Endothelial cell of umbilical vein (primary cell): ENCODE measurements at regions not wholly inside any gene's neighbourhood (a gene's known extent, or its start where the extent isn't known, plus 50 kb on each side); places are given as distances from the start of the nearest gene placed in this dataset.

ENCODE experiments used
- BruUV-seq: library from RNA; stranded (reverse); fragments of 400-500 nt; replicated peaks from 2 replicates; lab custom pipeline; 2021; lab: Mats Ljungman, UMichigan
- CTCF ChIA-PET: fragments of 300-600, 350-600 bp; sonication (Branson Sonifier 250); formaldehyde crosslinking; loops from one replicate; lab custom pipeline; 2021; ENCODE audit warnings: antibody characterized with exemption, inconsistent platforms; lab: Charles Lee
- POLR2A ChIA-PET: fragments of 300-600, 350-600 bp; sonication (Branson Sonifier 250); formaldehyde crosslinking; loops from one replicate; lab custom pipeline; 2021; ENCODE audit warnings: antibody characterized with exemption, inconsistent platforms; lab: Charles Lee
- DNase-seq: peaks from one replicate; pipeline ENCODE4 v3.0.0-alpha.2; 2011; ENCODE audit warnings: low read depth, low spot score
- FAIRE-seq: peaks from 2 replicates; lab custom pipeline; 2011; peaks lifted over from hg19 to GRCh38; lab: Jason Lieb, UNC
- H2AFZ ChIP-seq: 2 replicates; pipeline ENCODE4 v1.6.0; 2012; ENCODE audit warnings: low read depth, low read length, control low read depth, inconsistent platforms
- H3K27ac ChIP-seq: 2 replicates; pipeline ENCODE4 v1.5.1; 2011; ENCODE audit warnings: low read depth, mild to moderate bottlenecking, control low read depth, low read length, moderate library complexity; ENCODE audit not compliant: insufficient read depth
- H3K27me3 ChIP-seq, 2 experiments: 2 replicates each; pipeline versions ENCODE4 v1.6.0 to v1.6.1; 2011; ENCODE audit warnings: low read length in 2 of 2, mixed read lengths in 1 of 2; ENCODE audit not compliant: control insufficient read depth in 2 of 2, insufficient read depth in 2 of 2
- H3K36me3 ChIP-seq, 2 experiments: 2 replicates in 1 of 2; 3 replicates in 1 of 2; pipeline ENCODE4 v1.5.1; 2011; ENCODE audit warnings: low read length in 2 of 2, mild to moderate bottlenecking in 1 of 2, moderate library complexity in 1 of 2; ENCODE audit not compliant: control insufficient read depth in 2 of 2, insufficient read depth in 2 of 2; ENCODE audit errors: extremely low read depth in 1 of 2
- H3K4me1 ChIP-seq: 3 replicates; pipeline ENCODE4 v1.5.1; 2011; ENCODE audit warnings: mild to moderate bottlenecking, low read length; ENCODE audit not compliant: control insufficient read depth, insufficient read depth; ENCODE audit errors: extremely low read depth
- H3K4me2 ChIP-seq: 2 replicates; pipeline ENCODE4 v1.6.1; 2011; ENCODE audit warnings: low read length, control low read depth, mixed read lengths; ENCODE audit not compliant: insufficient read depth
- H3K4me3 ChIP-seq, 3 experiments: fragments of 200-600 bp in 1 of 3; sonication (generic), shearing (Covaris generic) in 1 of 3; replicated peaks in 1 of 3; 2 replicates each; pipeline ENCODE4 v1.5.1; 2011 to 2016; ENCODE audit warnings: control low read depth in 3 of 3, low read length in 3 of 3, mild to moderate bottlenecking in 2 of 3, inconsistent platforms in 1 of 3, low read depth in 1 of 3, moderate library complexity in 1 of 3; ENCODE audit not compliant: insufficient read depth in 1 of 3
- H3K79me2 ChIP-seq: 2 replicates; pipeline ENCODE4 v1.6.0; 2012; ENCODE audit warnings: low read length, inconsistent platforms; ENCODE audit not compliant: control insufficient read depth, insufficient read depth
- H3K9ac ChIP-seq: replicated peaks from 2 replicates; pipeline ENCODE3; 2011; ENCODE audit warnings: low read length, control low read depth; ENCODE audit not compliant: insufficient read depth; ENCODE audit errors: extremely low read depth
- H3K9me1 ChIP-seq: replicated peaks from 3 replicates; pipeline ENCODE4 v1.6.0; 2011; ENCODE audit warnings: mild to moderate bottlenecking, low read length; ENCODE audit not compliant: control insufficient read depth, insufficient read depth; ENCODE audit errors: extremely low read depth
- H3K9me3 ChIP-seq: replicated peaks from 2 replicates; pipeline ENCODE4 v1.5.1; 2012; ENCODE audit warnings: low read length, inconsistent platforms; ENCODE audit not compliant: control insufficient read depth, insufficient read depth
- H4K20me1 ChIP-seq: replicated peaks from 2 replicates; pipeline ENCODE3; 2011; ENCODE audit warnings: mild to moderate bottlenecking, low read length; ENCODE audit not compliant: control insufficient read depth, insufficient read depth; ENCODE audit errors: extremely low read depth
- EZH2 ChIP-seq: IDR thresholded peaks from 2 replicates; pipeline ENCODE4 v1.6.1; 2012; ENCODE audit warnings: borderline replicate concordance, low read depth, mild to moderate bottlenecking, moderate library complexity, low read length, inconsistent platforms; ENCODE audit not compliant: severe bottlenecking
- JUN ChIP-seq: IDR thresholded peaks from 2 replicates; pipeline ENCODE4 v1.6.1; 2011; ENCODE audit warnings: borderline replicate concordance, low read depth; ENCODE audit not compliant: insufficient read length, insufficient read depth
- MYC ChIP-seq: IDR thresholded peaks from one replicate; pipeline ENCODE4 v1.6.1; 2011; ENCODE audit warnings: mild to moderate bottlenecking, low read depth, low read length
- POLR2A ChIP-seq: IDR thresholded peaks from 2 replicates; pipeline ENCODE4 v1.6.1; 2012; ENCODE audit warnings: low read depth, mild to moderate bottlenecking, control low read depth, low read length
- POLR2AphosphoS5 ChIP-seq: IDR thresholded peaks from 2 replicates; pipeline ENCODE4 v1.6.1; 2012; ENCODE audit warnings: low read depth, mild to moderate bottlenecking, control low read depth, low read length, moderate library complexity; ENCODE audit not compliant: insufficient read depth
- dilution Hi-C: fragments of 300-500 bp; cut with MboI; formaldehyde crosslinking; loops from one replicate; pipeline ENCODE4 v1.15.0; 2019; ENCODE audit warnings: low sequenced_read_pairs; ENCODE audit not compliant: extremely low pct_ligation_motif_present
- intact Hi-C: fragments of 100-400 bp; cut with micrococcal nuclease; formaldehyde crosslinking; loops from one replicate; pipeline ENCODE4 v1.10.0; 2022
- TF ChIP-seq, protein P1 (sequence below): IDR thresholded peaks from 2 replicates; pipeline ENCODE4 v1.6.1; 2011; ENCODE audit not compliant: insufficient read depth, insufficient read length

DNA sequence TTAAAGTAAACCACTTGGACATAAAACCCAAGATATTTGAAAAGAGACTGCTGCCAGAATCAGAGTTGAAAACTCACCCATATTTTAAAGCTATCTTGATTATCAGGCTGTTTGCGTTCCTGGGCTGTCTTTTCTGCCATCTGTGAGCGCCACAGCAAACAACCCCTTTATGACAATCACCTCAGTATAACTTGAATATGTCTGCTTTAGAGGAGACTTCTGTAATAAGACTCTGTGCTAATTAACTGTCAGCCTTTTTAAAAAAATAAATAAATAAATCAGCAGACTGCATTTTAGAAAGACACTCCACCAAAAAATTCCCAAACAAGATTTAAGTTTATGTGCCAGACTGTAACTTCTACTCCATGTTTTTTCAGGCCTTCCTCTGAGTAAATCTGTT, 375.7 kb upstream of the CCNH start:
- no peak overlapping the region for H3K27ac ChIP-seq
- no peak for DNase-seq
- H3K9me1 ChIP-seq: no peaks in the 10 kb centered on the region
- no peaks in the 10 kb centered on the region for H4K20me1 ChIP-seq
- no TSS peak for BruUV-seq
- H3K9ac ChIP-seq: no peak overlapping the region
- CTCF ChIA-PET: interaction anchor here (0.6 to 1.0 kb wide), 5 partner anchors 10 to 936 kb away, joined by 3 to 4 read pairs (median 3); no protein-coding TSS in a partner anchor
- H3K36me3 ChIP-seq: no peaks in the 10 kb centered on the region
- no peaks in the 10 kb centered on the region for H3K27me3 ChIP-seq
- no peak overlapping the region for H2AFZ ChIP-seq
- intact Hi-C loops (no loop called here), dilution Hi-C loops (no loop called here)
- H3K4me2 ChIP-seq: no peak overlapping the region
- H3K79me2 ChIP-seq: no peaks in the 10 kb centered on the region
- H3K4me3 ChIP-seq: no peak overlapping the region
- TF ChIP-seq POLR2AphosphoS5 (no peak), EZH2 (no peak), MYC (no peak), POLR2A (no peak)
- TF ChIP-seq, protein P1, sequence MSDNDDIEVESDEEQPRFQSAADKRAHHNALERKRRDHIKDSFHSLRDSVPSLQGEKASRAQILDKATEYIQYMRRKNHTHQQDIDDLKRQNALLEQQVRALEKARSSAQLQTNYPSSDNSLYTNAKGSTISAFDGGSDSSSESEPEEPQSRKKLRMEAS: no peak
- no peaks in the 10 kb centered on the region for H3K9me3 ChIP-seq
- POLR2A ChIA-PET: no interaction called here
- no peak for FAIRE-seq
- no peaks in the 10 kb centered on the region for H3K4me1 ChIP-seq

DNA sequence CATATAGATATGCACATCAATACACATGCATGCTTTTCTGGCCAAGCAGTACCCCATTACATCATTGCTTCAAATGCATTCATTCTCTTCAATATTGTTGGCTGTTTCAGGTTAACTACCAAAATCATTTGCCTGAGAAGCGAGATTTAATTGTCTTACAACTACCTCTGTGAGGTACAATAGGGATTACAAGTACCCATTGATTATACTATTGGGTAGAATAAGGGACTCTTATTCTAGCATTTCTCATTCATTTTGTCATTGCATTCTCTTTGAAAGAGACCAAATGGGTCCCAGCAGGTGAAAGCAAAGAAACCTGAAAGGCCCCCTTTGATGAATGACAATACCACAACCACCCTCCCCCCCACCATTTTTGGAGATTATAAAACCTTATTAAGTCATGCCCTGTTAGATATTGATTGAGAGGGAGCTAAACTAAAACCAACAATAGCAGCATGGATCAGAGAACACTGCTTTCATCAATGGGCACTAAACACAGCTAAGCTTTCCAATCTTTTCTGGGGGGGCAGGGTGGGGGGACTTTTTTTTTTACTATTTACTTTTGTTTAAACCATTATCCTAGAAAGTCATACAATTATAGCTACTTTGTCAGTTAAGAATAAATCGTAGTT, 375.0 kb upstream of the CCNH start:
- no peak overlapping the region for H3K27ac ChIP-seq
- no peaks in the 10 kb centered on the region for H3K36me3 ChIP-seq
- H3K79me2 ChIP-seq: no peaks in the 10 kb centered on the region
- no TSS peak for BruUV-seq
- H3K27me3 ChIP-seq: peaks cover 0 to under 1% of the 10 kb centered on the region in 2 experiments
- H3K4me2 ChIP-seq: no peak overlapping the region
- ChIA-PET POLR2A (no interaction called here), CTCF (interaction anchor here (0.7 to 2.9 kb wide), 4 partner anchors 51 to 937 kb away, joined by 3 to 12 read pairs (median 4); no protein-coding TSS in a partner anchor)
- no peak for FAIRE-seq
- no peaks in the 10 kb centered on the region for H4K20me1 ChIP-seq
- H3K4me1 ChIP-seq: no peaks in the 10 kb centered on the region
- DNase-seq: no peak
- dilution Hi-C loops: no loop called here
- no peak overlapping the region for H3K9ac ChIP-seq
- no peak overlapping the region for H3K4me3 ChIP-seq
- H3K9me1 ChIP-seq: no peaks in the 10 kb centered on the region
- H2AFZ ChIP-seq: no peak overlapping the region
- intact Hi-C loops: no loop called here
- no peak for TF ChIP-seq JUN
- TF ChIP-seq POLR2AphosphoS5: no peak
- no peak for TF ChIP-seq MYC
- H3K9me3 ChIP-seq: no peaks in the 10 kb centered on the region
